Activated naive CD4-positive, alpha-beta T cell (primary cell): ENCODE measurements at regions not wholly inside any gene's neighbourhood (a gene's known extent, or its start where the extent isn't known, plus 50 kb on each side); places are given as distances from the start of the nearest gene placed in this dataset.

Experiments used
- DNase-seq, 4 experiments: peaks; one replicate each; lab custom pipeline; 2025; lab: John Stamatoyannopoulos, UW

GRCh38 chr11:26040339-26040738 is 291.6 kb upstream of the ANO3 start:
- no peak for DNase-seq

GRCh38 chr11:26042113-26042512 is 289.8 kb upstream of the ANO3 start:
- DNase-seq = no peak

- DNase-seq = no peak
Observed at GRCh38 chr11:26043665-26044064, 288.3 kb upstream of the ANO3 start.

GRCh38 chr11:26044389-26044788 is 287.5 kb upstream of the ANO3 start:
- no peak for DNase-seq

GRCh38 chr11:26045082-26045481 is 286.8 kb upstream of the ANO3 start:
- DNase-seq = no peak

GRCh38 chr11:26048271-26048670 is 283.7 kb upstream of the ANO3 start:
- DNase-seq = no peak

GRCh38 chr11:26053966-26054365 is 278.0 kb upstream of the ANO3 start:
- no peak for DNase-seq

- DNase-seq = no peak
Observed at GRCh38 chr11:26062660-26063059, 269.3 kb upstream of the ANO3 start.

GRCh38 chr11:26063915-26064314 is 268.0 kb upstream of the ANO3 start:
- no peak for DNase-seq

- no peak for DNase-seq
Observed at GRCh38 chr11:26065944-26066343, 266.0 kb upstream of the ANO3 start.

- DNase-seq = no peak
Observed at GRCh38 chr11:26070714-26071380, 261.1 kb upstream of the ANO3 start.

GRCh38 chr11:26072614-26073153 is 259.2 kb upstream of the ANO3 start:
- no peak for DNase-seq

- no peak for DNase-seq
Observed at GRCh38 chr11:26073646-26074045, 258.3 kb upstream of the ANO3 start.

- no peak for DNase-seq
Observed at GRCh38 chr11:26076233-26076990, 255.5 kb upstream of the ANO3 start.

GRCh38 chr11:26078231-26078821 is 253.6 kb upstream of the ANO3 start:
- no peak for DNase-seq

GRCh38 chr11:26084313-26084712 is 247.6 kb upstream of the ANO3 start:
- DNase-seq = no peak

GRCh38 chr11:26086028-26086427 is 245.9 kb upstream of the ANO3 start:
- no peak for DNase-seq

GRCh38 chr11:26087120-26087935 is 244.6 kb upstream of the ANO3 start:
- DNase-seq = no peak

- DNase-seq = no peak
Observed at GRCh38 chr11:26088391-26088790, 243.5 kb upstream of the ANO3 start.

- no peak for DNase-seq
Observed at GRCh38 chr11:26090651-26091050, 241.3 kb upstream of the ANO3 start.

GRCh38 chr11:26093206-26093605 is 238.7 kb upstream of the ANO3 start:
- DNase-seq = no peak

GRCh38 chr11:26095340-26095739 is 236.6 kb upstream of the ANO3 start:
- no peak for DNase-seq
